Activated CD4-positive, alpha-beta T cell treated with anti-CD3 and anti-CD28 coated beads, Interleukin-2, amount 50 U/mL, for 1 hour (primary cell): ENCODE measurements at regions not wholly inside any gene's neighbourhood (a gene's known extent, or its start where the extent isn't known, plus 50 kb on each side); places are given as distances from the start of the nearest gene placed in this dataset.
"Not testable (repeated sequence)": the region's sequence is repeated elsewhere in the genome, so short reads cannot be mapped to it uniquely, and the experiment has no call there.

Experiments used
- DNase-seq: peaks from one replicate; pipeline ENCODE4 v3.0.0-alpha.2; 2020

DNA sequence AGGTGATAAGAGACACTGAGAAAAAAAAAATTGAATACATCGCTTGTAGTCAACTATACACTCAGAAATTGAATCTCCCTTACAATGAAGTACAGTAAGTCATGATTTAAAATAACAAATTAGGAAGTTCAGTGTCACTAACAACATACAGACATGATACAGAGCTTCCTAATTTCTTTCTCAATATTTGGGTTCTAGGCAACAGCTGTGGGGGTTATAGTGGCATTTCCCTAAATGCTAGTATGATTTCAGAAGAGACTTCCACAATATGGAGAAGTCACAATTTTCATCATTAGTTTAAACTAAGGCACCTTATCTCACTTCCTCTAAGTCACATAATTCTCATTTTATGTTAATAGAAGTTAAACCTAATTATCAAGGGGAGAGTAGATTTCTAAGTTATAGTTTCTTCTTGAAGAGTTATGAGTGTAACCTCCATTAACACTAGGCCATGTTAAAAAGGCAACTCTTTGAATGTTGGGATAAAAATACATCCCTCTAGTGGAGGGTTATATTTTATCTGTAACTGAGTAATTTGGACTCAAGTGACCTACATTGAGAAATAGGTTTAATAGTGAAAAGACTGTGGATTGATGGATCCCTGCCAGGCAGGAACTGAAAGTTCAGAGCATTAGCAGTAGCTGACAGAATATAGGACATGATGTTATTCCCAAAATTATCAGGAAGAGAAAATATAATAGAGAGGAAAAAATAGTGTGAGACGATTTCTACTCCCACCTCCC lies 286.0 kb upstream of the SUCLG2 start:
- no peak for DNase-seq

DNA sequence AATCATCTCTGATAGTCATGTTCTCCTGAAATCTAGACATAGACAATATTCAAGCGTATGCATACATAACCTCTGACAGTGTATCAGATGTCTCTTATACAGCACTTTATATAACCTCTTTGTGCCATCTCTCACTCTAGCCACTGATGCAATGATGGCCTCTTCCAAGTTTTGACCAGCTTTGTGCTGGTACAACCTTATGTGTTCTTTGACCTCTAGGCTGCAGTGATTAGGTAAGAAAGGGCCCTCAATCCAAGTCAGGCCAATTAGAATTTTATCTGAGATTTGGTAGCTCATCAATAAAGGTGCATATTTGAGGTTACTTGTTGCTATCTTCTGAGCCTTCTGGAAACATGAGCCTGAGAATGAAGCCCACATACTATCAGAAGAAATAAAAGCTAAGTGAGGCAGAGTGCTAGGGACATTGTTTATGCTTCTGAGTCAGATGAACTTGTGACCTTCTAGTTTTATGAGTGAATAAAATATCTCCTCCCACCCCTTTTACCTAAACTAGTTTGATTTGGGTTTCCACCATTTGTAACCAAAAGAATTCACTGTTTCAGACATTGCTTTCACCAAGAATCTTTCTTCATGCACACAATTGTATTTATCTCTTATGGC lies 283.2 kb upstream of the SUCLG2 start:
- no peak for DNase-seq

DNA sequence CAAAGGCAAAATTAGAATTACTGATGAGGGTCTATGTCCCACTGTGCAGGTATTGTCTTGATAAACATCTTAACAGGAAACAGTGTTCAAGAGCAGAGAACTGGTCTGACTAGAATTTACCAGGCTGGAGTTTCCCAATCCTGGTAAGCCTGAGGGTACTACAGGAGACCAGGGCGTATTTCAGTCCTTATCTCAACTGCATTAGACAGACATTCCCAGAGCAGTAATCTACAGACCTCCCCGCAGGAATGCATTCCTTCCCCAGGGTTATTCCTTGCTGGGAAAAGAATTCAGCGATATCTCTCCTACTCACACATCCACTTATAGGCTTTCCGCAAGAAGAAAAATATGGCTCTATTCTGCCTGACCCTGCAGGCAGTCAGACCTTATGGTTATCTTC lies 276.0 kb upstream of the SUCLG2 start:
- DNase-seq: not testable (repeated sequence)

DNA sequence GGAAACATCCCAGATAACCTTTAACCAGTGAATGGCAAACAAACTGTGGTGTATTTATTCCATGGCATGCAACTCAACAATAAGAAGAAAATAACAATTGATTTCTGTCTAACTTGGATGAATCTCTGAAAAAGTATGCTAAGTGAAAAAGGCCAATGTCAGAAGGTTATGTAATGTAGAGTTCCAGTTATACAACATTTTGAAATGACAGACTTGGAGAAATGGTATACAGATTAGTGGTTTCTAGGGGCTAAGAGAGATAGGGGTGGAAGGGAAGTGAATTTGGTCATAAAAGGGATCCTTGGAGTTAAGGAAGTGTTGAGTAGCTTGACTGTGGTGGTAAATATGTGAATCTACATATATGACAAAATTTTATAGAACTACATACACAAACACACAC lies 269.4 kb upstream of the SUCLG2 start:
- no peak for DNase-seq

DNA sequence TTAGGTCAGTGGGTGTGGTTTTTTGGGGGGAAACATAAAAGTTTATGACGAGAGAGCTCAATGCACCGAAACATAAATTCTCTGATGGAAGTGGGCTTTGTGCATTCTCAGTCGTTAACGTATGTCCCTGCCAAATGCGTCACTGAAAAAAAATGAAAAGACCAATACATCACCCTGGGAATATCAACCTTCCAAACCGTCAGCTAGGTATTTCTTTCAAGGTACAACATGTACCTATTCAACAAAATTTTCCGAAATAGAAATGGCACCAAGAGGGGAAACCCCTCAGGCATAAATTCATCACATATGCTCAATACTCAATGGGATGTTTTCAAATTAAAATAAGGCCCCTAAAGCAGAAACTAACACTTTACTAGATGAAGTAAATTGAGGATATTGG lies 266.6 kb upstream of the SUCLG2 start:
- DNase-seq: no peak

DNA sequence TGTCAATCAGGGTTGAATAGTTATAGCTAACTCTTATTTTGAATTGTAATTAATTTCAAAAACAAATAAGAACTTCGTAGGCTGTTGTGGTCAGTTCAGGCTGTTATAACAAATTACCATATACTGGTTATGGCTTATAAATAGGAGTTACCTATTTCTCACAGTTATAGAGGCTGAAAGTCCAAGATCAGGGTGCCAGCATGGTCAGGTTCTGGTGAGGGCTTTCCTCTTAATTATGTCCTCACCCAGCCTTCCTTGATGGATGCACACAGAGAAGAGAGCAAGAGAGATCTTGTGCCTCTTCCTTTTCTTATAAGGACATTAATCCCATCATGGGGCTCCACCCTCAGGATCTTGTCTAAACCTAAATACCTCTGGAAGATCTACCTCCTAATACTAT lies 265.9 kb upstream of the SUCLG2 start:
- no peak for DNase-seq

DNA sequence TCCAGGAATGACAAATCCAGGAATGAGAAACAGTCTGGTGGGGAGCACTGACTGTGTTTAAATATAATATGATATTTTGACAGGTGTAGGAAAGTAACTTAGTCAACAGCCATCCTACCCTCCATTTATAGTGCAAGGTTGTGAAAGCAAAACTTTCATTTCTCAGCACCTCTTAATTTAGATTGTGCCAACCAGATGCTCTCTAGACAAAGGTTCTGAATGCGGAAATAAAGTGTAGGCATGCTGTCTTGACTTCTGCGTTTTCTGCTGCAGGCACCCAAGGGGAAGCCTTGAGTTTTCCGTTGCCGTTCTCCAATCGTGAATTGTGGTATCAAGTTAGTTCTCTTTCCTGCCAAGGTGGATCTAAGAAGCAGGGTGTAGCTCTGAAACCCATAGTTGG lies 261.9 kb upstream of the SUCLG2 start:
- DNase-seq: no peak

DNA sequence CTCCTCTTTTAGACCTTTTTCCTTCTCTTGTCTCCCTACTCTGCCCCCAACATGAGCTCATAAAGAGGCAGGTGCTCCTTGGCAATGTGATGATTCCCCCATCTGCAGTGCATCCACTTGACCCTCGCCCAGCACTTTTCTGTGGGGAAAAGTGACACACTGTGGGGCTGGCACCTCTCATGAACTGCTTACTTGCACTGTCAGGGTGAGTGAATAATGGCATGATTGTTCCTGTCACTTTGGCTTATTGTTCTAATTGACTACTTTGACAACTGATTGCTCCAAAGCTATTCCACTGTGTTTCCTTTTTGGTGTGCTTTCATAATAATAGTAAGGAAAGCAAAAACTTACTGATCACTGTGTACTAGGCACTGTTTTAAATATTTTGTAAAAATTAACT lies 253.3 kb upstream of the SUCLG2 start:
- no peak for DNase-seq

DNA sequence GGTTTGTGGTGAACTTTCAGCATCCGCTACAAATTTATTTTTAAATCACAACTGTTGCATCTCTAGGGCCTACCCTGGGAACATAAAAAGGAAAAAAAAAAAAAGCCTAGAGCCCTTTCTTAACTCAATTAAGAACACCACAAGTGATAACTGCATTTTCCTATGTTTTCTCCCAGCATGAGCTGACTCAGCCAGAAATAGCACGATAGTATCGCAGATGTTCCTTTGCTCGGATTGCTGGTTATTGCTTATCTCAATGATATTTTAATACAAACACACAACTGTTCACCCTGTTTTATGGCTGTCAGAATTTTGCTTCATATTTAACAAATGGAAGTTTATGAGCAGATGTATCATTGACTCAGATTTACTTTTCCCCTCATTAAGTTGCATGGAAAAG lies 251.8 kb upstream of the SUCLG2 start:
- DNase-seq: no peak

DNA sequence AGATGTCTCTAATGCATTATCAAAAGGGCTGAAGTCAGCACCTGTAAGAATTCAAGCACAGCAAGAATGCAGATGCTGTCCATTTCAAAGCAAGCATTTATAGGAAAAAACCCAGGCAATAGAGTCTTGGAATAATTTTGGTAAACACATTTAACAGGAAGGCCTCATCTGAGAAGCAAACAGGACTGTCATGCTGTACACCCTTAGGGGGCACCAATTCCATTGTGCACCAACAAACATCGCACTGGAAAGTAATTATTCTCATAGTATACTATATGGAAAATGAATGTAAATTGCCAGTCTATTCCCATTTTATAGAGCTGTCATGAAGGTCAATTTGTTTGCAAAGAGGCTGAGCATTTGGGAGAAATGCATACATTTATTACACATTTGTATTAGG lies 247.3 kb upstream of the SUCLG2 start:
- no peak for DNase-seq

DNA sequence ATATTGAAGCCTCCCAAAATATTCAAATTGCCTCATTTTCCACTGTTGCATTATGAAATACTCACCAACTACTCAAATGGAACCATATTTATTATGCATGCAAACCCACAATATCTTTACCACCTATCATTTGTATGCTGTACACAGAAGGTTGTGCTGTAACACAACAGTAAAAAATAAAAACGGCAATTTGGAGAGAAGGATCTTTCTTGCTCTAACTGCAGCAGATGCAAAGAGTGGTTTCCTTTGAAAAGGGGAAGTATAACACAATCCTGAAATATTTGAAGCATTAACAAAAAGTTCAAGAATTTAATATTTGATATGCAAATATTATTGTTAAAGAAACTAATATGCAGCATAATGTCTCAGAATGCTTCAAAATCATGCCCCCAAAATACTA lies 244.5 kb upstream of the SUCLG2 start:
- DNase-seq: no peak

DNA sequence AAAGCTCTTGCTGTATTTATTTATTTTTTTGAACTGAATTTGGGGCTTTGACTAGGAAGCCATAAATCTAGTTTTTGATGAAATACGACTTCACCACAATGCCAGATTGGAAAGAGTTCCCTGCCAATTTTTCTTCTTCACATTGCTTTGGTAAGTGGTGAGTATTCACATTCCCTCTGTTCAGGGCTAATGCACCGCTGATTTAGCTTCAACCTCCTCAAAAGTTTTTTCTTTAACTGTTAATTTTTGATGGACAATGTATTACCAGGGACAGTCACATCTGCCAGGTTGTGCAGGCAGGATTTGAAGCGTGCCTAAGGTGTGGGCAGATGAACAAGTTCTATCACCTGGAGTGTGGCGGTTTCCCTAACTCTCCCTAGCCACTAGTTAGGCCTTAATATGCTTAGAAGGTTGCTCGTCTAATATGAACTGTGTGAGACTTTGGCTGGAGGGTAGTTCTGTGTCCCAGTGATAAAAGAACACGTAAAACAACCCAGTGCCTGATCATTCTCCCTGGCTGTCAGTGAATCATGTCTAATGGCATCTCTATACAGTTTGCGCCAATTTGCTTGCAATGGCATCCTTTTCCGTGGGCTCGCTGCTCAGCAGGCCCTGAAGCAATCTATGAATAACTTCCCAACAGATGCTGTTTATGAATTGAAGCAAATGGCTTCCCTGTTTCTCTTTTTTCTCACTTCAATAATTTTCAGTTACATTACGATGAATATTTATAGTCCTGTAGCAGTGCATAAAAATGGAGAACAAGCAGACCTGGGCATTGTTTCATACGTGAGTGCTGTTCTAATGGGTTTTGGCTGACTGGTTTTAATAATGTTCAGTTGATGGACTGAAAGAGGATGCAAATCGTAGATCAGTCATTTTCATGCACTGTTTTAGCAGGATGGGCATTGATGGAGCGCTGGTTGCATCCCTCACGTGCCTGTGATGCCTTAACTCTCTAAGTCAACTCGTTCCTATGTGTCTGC lies 243.2 kb upstream of the SUCLG2 start:
- DNase-seq: no peak

DNA sequence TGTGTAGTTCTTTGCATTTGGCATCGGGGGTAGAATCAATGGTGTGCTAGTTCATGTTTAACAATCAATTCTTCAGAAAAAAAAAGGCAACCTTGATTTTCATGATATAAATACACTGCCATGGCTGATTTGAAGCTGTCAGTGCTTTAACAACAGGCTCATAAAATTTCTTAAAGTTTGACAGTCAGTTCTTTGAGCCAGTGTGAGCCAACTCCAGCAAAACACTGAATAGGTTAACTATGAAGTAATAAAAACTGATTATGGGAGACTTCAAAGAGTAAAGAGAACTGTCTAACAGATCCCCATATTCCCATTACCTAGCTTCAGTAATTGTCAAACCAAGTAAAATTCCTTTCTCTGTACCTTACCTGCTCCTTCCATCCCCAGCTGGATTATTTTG lies 241.7 kb upstream of the SUCLG2 start:
- no peak for DNase-seq

DNA sequence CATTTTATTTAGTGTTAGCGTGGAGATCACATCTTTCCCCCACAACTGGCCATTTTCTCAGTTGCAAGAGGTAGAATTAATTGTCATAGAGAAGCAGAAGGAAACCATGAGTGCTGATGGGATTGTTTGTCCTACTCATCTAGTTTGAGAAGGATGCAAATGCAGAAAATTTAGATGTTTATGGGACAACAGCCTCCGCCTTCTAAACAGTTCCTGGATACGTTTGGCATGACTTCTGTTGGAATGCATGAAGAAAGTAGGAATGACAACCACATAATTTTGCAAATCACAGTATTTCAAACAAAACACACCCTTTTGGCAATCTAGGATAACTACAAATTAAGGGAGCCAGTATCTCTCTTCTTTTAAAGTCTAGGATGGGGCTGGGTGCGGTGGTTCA lies 240.1 kb upstream of the SUCLG2 start:
- DNase-seq: no peak

DNA sequence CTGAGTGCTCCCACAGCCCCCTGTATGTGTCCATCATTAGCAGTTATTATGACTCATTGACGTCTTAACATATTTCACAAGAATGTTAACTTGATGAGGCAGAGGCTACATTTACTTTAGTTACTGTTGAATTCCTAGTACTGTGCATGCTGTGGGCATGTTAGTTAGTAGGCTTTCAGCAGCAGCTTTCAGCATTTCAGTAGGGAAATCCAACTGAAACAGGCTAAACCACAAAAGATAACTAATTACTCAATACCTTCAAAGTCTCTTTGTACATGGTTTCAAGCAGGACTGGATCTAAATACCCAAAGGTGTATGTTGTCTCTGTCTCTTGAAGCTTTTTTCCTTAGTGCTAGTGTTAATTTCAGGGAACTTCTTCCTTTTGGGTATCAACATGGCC lies 229.9 kb upstream of the SUCLG2 start:
- no peak for DNase-seq

DNA sequence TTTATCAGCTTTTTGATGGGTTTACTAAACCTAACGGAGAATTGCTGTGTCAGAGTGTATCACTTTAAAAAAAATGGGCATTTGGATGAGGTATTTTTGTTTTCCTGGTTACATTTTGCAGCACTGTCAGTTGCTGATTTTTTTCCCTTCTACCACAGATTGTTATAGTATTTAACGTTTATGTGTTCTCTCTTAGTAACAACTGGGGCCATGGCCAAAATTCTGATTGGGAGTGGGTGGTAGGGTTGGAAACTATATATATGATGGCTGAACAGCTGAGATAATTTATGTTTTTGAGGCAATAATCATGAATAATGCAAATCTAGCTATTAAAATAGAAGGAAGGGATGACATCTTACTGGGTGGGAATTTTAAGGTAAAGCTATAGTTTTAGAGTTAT lies 229.4 kb upstream of the SUCLG2 start:
- DNase-seq: no peak

DNA sequence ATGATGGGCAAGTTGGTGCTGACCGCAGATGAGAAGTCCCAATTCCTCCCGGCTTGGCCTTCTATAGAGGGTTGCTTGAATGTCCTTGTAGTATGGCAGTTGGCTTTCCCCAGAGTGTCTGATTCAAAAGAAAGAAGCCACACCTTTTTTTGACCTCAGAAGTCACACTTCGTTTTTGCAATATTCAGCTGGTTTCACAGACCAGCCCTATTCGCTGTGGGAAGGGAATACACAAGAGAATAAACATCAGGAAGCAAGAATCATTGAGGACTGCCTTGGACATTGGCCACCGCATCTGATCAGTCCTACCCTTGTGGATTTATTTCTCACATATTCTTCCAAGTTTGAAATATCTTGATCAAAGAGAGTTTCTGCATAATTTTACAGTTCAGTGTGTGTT lies 228.6 kb upstream of the SUCLG2 start:
- no peak for DNase-seq

DNA sequence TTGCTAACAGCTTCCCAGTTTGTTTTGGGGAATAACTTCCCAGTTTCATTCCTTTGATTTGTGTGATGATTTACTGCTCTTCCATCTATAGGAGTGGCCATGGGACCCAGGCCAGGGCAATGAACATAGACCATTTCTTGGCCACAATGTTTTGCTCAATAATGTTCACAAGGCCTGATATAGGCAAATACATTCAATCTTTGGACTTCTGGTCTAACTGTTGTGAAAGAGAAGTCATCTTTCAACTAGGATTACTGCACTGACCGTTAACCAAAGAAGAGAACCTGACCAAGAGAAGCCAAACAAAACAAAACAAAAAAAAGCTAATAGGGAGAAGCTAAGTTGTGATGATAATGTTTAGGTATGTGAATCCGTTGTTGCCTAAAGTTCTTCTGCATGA lies 221.8 kb upstream of the SUCLG2 start:
- DNase-seq: no peak

DNA sequence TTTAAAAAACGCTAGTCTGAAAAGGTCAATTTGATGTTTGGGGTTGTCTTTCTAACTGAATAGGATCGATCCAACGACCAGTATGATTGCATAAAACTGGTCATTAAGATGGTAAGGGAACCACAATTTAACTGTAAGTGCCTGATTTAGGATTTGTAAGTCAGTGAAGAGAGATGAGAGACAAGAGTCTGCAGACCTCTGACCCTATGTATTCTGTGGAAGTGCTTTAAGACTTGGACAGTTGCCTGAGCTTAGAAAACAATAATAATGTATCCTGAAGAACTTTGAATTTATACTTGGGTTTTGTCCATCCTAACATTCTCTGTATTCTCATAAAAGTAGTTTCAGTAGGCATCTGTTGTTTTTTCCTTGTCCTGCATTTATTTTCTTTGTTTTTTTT lies 221.4 kb upstream of the SUCLG2 start:
- no peak for DNase-seq

DNA sequence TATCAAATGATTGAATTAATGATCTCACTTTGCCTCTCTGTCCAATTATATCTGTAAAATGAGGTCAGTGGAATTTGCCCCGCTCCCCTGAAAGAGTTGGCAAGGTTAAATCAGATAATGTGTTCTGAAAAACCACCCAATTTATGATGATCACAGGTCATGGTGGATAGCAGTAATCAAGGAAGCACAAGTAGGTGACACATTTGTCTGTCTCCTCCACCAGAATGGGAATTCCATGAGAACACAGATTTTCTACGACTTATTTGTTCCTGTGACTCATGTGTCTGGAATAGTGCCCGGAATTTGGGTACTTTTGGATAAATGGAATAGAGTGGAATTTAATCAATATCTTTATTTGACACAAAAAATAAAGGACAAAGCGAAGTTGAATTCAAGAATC lies 220.9 kb upstream of the SUCLG2 start:
- no peak for DNase-seq

DNA sequence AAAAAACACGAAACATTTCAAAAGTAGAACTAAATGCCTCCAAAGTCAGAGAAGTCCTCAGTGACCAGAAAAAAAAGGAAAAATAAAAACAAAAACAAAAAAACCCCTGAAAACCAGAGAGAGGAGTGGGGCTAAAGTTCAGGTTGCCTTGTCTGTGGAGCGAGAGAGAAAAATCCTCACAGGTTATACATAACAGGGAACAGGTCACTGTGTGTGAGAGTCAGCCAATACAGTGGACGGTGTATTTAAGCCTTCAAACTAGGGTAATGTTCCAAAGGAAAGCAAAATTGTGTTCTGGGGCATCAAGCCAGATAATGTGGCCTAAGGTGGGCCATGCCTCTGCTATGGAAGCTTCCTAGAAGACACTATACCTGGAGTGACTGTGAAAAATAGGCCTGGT lies 216.1 kb upstream of the SUCLG2 start:
- no peak for DNase-seq

DNA sequence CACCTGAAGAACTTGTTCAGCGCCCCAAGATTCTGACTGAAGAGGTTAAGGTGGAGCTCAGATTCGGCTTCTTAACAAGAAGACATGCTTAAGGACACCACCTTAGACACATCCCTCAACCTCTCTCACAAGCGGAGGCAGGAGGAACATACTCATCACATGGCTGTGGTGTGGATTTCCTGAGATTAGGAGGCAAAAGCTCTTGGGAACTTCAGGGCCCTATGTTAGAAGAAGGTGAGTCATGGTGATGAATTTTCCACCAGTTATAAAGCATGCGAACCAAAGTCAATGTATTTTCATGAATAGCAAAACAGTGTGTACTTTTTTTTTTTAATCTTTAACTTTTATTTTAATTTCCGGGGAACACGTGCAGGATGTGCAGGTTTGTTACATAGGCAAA lies 212.2 kb upstream of the SUCLG2 start:
- no peak for DNase-seq

DNA sequence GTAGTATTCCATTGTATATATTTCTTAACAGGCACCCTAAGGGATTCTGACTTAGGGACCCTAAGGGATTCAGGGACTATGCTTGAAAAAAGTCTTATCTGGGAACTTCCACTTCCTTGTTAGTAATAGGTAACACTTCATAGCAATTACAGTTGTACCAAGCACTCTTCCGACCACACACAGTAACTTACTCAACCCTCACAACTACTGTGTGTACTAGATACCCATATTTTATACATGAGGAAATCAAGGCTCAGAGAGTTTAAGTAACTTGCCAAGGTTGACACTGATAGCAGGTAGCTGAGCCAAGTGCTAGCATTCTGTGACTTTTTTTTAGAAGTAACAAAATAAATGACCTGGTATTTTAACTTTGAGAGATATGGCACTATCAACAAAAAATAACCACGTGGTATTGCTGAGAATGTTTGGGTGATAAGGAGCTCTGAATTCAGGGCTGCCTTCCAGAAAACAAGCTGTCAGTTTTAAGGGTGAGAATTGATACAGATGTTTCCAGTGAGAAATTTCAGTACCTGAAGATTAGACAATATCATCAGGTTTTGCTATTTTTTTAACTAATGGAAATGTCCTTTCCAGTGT lies 210.3 kb upstream of the SUCLG2 start:
- no peak for DNase-seq

DNA sequence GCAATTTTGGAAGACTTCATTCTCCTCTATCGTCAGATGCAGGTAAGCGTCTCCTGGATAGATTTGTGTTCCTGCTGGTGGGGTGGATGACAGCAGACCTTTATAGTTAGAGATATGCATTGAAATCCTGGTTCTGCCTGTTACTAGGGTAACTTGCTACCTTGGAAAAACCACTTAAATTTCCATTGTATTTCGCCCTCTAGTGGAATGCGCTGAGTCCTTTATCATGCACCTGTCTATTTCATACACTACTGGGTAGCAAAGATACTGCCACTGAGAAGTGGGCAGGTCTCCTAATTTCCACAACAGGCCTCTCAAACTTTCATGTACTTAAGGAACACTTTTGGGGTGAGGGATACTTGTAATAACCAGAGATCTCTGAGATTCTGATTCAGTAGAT lies 209.5 kb upstream of the SUCLG2 start:
- DNase-seq: no peak
